IMR-90 (cell line): ENCODE measurements at regions not wholly inside any gene's neighbourhood (a gene's known extent, or its start where the extent isn't known, plus 50 kb on each side); places are given as distances from the start of the nearest gene placed in this dataset.

Experiments used
- ATAC-seq: fragments of 200-7000 bp; cut with Tn5 transposase; 2 replicates; pipeline ENCODE4 v1.9.1; 2020; ENCODE audit warnings: low read depth, mild to moderate bottlenecking, moderate library complexity
- BruUV-seq: library from RNA; stranded (reverse); fragments of 400-500 nt; replicated peaks from 2 replicates; lab custom pipeline; 2021; lab: Mats Ljungman, UMichigan
- CTCF ChIA-PET: fragments of 300-600 bp; formaldehyde crosslinking; extraction: SDS; loops from one replicate; lab custom pipeline; 2021; ENCODE audit warnings: antibody characterized with exemption; lab: Yijun Ruan, JAX
- POLR2A ChIA-PET: fragments of 300-600 bp; sonication (Branson Sonifier 250); formaldehyde crosslinking; loops from one replicate; lab custom pipeline; 2022; ENCODE audit warnings: antibody characterized with exemption; ENCODE audit not compliant: unreplicated experiment; lab: Charles Lee
- DNase-seq: peaks from one replicate; pipeline ENCODE4 v3.0.0; 2013
- H2AFZ ChIP-seq: replicated peaks from 2 replicates; pipeline ENCODE3; 2013; ENCODE audit warnings: low read length, mild to moderate bottlenecking; ENCODE audit not compliant: poor library complexity
- H2AK5ac ChIP-seq: 2 replicates; pipeline ENCODE4 v1.6.1; 2013; ENCODE audit warnings: low read depth, low read length, inconsistent platforms
- H2AK9ac ChIP-seq: replicated peaks from 2 replicates; pipeline ENCODE3; 2013; ENCODE audit warnings: mild to moderate bottlenecking, low read depth, low read length, moderate library complexity; ENCODE audit not compliant: poor library complexity
- H2BK120ac ChIP-seq: 2 replicates; pipeline ENCODE4 v1.6.1; 2013; ENCODE audit warnings: low read depth, low read length, inconsistent platforms
- H2BK15ac ChIP-seq: 3 replicates; pipeline ENCODE4 v1.6.1; 2013; ENCODE audit warnings: low read depth, low read length, inconsistent platforms
- H2BK20ac ChIP-seq: 2 replicates; pipeline ENCODE4 v1.6.1; 2013; ENCODE audit warnings: low read depth, mild to moderate bottlenecking, inconsistent platforms, low read length, moderate library complexity
- H2BK5ac ChIP-seq: 2 replicates; pipeline ENCODE4 v1.6.1; 2013; ENCODE audit warnings: mild to moderate bottlenecking, low read depth, low read length, inconsistent platforms; ENCODE audit not compliant: poor library complexity, severe bottlenecking
- H3K14ac ChIP-seq: replicated peaks from 2 replicates; pipeline ENCODE4 v1.6.1; 2013; ENCODE audit warnings: low read depth, low read length, inconsistent platforms
- H3K18ac ChIP-seq: 2 replicates; pipeline ENCODE4 v1.6.1; 2013; ENCODE audit warnings: low read depth, low read length, control low read depth
- H3K23ac ChIP-seq: 2 replicates; pipeline ENCODE4 v1.6.1; 2013; ENCODE audit warnings: low read depth, low read length, inconsistent platforms
- H3K27ac ChIP-seq: 2 replicates; pipeline ENCODE4 v1.5.1; 2013; ENCODE audit warnings: mild to moderate bottlenecking, control low read depth, low read length; ENCODE audit not compliant: insufficient read depth
- H3K27me3 ChIP-seq: 2 replicates; pipeline ENCODE4 v1.6.1; 2013; ENCODE audit warnings: low read length; ENCODE audit not compliant: control insufficient read depth, insufficient read depth
- H3K36me3 ChIP-seq: 2 replicates; pipeline ENCODE4 v1.6.1; 2013; ENCODE audit warnings: low read length, mixed read lengths; ENCODE audit not compliant: control insufficient read depth, insufficient read depth
- H3K4ac ChIP-seq: 2 replicates; pipeline ENCODE4 v1.6.1; 2013; ENCODE audit warnings: low read depth, low read length, inconsistent platforms
- H3K4me1 ChIP-seq: 2 replicates; pipeline ENCODE4 v1.6.1; 2013; ENCODE audit warnings: low read length, mixed read lengths; ENCODE audit not compliant: control insufficient read depth, insufficient read depth
- H3K4me2 ChIP-seq: 2 replicates; pipeline ENCODE4 v1.6.1; 2013; ENCODE audit warnings: low read depth, mild to moderate bottlenecking, control low read depth, low read length, moderate library complexity
- H3K4me3 ChIP-seq: 2 replicates; pipeline ENCODE4 v1.5.1; 2013; ENCODE audit warnings: low read depth, mild to moderate bottlenecking, control low read depth, low read length, moderate library complexity; ENCODE audit not compliant: insufficient read depth
- H3K56ac ChIP-seq: 2 replicates; pipeline ENCODE4 v1.6.1; 2013; ENCODE audit warnings: low read length, inconsistent platforms; ENCODE audit not compliant: insufficient read depth; ENCODE audit errors: extremely low read depth
- H3K79me1 ChIP-seq, 2 experiments: 2 replicates each; pipeline ENCODE4 v1.6.1; 2013; ENCODE audit warnings: low read length in 2 of 2, inconsistent platforms in 1 of 2, low read depth in 1 of 2
- H3K9ac ChIP-seq: 2 replicates; pipeline ENCODE4 v1.6.1; 2013; ENCODE audit warnings: low read depth, low read length, control low read depth
- H3K9me1 ChIP-seq: 2 replicates; pipeline ENCODE4 v1.6.1; 2013; ENCODE audit warnings: low read length, inconsistent platforms; ENCODE audit not compliant: insufficient read depth
- H3K9me3 ChIP-seq: 2 replicates; pipeline ENCODE4 v1.6.1; 2013; ENCODE audit warnings: low read length; ENCODE audit not compliant: control insufficient read depth, insufficient read depth
- H4K20me1 ChIP-seq: 2 replicates; pipeline ENCODE4 v1.6.1; 2013; ENCODE audit warnings: low read length, inconsistent platforms; ENCODE audit not compliant: insufficient read depth
- H4K5ac ChIP-seq: 2 replicates; pipeline ENCODE4 v1.6.1; 2013; ENCODE audit warnings: mild to moderate bottlenecking, low read depth, low read length, control low read depth
- H4K8ac ChIP-seq, 2 experiments: 2 replicates each; pipeline ENCODE4 v1.6.1; 2013; ENCODE audit warnings: low read depth in 2 of 2, low read length in 2 of 2, control low read depth in 1 of 2, inconsistent platforms in 1 of 2
- H4K91ac ChIP-seq: 2 replicates; pipeline ENCODE4 v1.6.1; 2013; ENCODE audit warnings: low read depth, low read length, inconsistent platforms; ENCODE audit not compliant: insufficient read depth
- BHLHE40 ChIP-seq: fragments of 150-350 bp; IDR thresholded peaks from 2 replicates; pipeline ENCODE4 v1.6.1; 2016; ENCODE audit warnings: mild to moderate bottlenecking, low read depth, low read length
- CHD1 ChIP-seq: IDR thresholded peaks from 2 replicates; pipeline ENCODE4 v1.6.1; 2012; ENCODE audit warnings: low read depth, low read length, improper control_type of control experiment
- CTCF ChIP-seq: conservative IDR thresholded peaks from 2 replicates; pipeline ENCODE4 v1.5.1; 2012; ENCODE audit warnings: mild to moderate bottlenecking, low read depth, low read length, improper control_type of control experiment
- ELK1 ChIP-seq: fragments of 150-350 bp; IDR thresholded peaks from 2 replicates; pipeline ENCODE4 v1.6.1; 2016; ENCODE audit warnings: low read depth, mild to moderate bottlenecking, low read length, moderate library complexity, borderline replicate concordance
- FOS ChIP-seq: fragments of 150-350 bp; IDR thresholded peaks from 2 replicates; pipeline ENCODE4 v1.6.1; 2016; ENCODE audit warnings: low read depth, low read length
- MAFK ChIP-seq: IDR thresholded peaks from 2 replicates; pipeline ENCODE4 v1.6.1; 2012; ENCODE audit warnings: low read depth, low read length, improper control_type of control experiment
- MAZ ChIP-seq: IDR thresholded peaks from 2 replicates; pipeline ENCODE4 v1.6.1; 2012; ENCODE audit warnings: low read depth, mild to moderate bottlenecking, low read length, improper control_type of control experiment, moderate library complexity, borderline replicate concordance
- MXI1 ChIP-seq: IDR thresholded peaks from 2 replicates; pipeline ENCODE4 v1.6.1; 2012; ENCODE audit warnings: low read depth, mild to moderate bottlenecking, low read length, moderate library complexity, borderline replicate concordance
- NFE2L2 ChIP-seq: fragments of 150-350 bp; IDR thresholded peaks from 2 replicates; pipeline ENCODE4 v1.6.1; 2016; ENCODE audit warnings: low read depth, mild to moderate bottlenecking, low read length
- POLR2A ChIP-seq: IDR thresholded peaks from 2 replicates; pipeline ENCODE4 v1.6.1; 2012; ENCODE audit warnings: mild to moderate bottlenecking, low read depth, low read length
- RAD21 ChIP-seq: IDR thresholded peaks from 2 replicates; pipeline ENCODE4 v1.6.1; 2012; ENCODE audit warnings: low read length, improper control_type of control experiment
- RCOR1 ChIP-seq: IDR thresholded peaks from 2 replicates; pipeline ENCODE4 v1.6.1; 2012; ENCODE audit warnings: mild to moderate bottlenecking, low read length, improper control_type of control experiment; ENCODE audit not compliant: insufficient replicate concordance
- RFX5 ChIP-seq: IDR thresholded peaks from 2 replicates; pipeline ENCODE4 v1.8.0; 2012; ENCODE audit warnings: low read depth, mild to moderate bottlenecking, low read length, moderate library complexity
- SMC3 ChIP-seq: fragments of 150-350 bp; IDR thresholded peaks from 2 replicates; pipeline ENCODE4 v1.6.1; 2016; ENCODE audit warnings: low read depth, mild to moderate bottlenecking, antibody characterized with exemption, low read length, moderate library complexity
- USF2 ChIP-seq: fragments of 150-350 bp; IDR thresholded peaks from 2 replicates; pipeline ENCODE4 v1.6.1; 2017; ENCODE audit warnings: mild to moderate bottlenecking, antibody characterized with exemption, low read length, low read depth
- WGBS, 2 experiments: methylation state at CpG; one replicate each; pipeline versions ENCODE4 v1.1.5 to v1.1.7; 2013; ENCODE audit warnings: missing lambda C conversion rate in 2 of 2; ENCODE audit not compliant: insufficient read length in 1 of 2; ENCODE audit errors: extremely low coverage in 2 of 2; 5-methylcytosine and 5-hydroxymethylcytosine counted together
- dilution Hi-C: fragments of 300-500 bp; cut with HindIII; formaldehyde crosslinking; loops from one replicate; pipeline ENCODE4 v1.14.3; 2018; ENCODE audit warnings: low sequenced_read_pairs; ENCODE audit not compliant: unreplicated experiment
- in situ Hi-C: fragments of 300-500 bp; cut with MboI; formaldehyde crosslinking; loops from 3 replicates; pipeline ENCODE4 v1.14.3; 2019; ENCODE audit warnings: low sequenced_read_pairs, inconsistent platforms, mixed read lengths
- intact Hi-C: fragments of 100-400 bp; cut with micrococcal nuclease; formaldehyde crosslinking; loops from 2 replicates; pipeline ENCODE4 v1.10.0; 2022

- H2BK20ac ChIP-seq = no peak overlapping the region
- intact Hi-C loops = no loop called here
- POLR2A ChIA-PET = no interaction called here
These were observed 177.6 kb upstream of the S100G start for GRCh38 chrX:16472345-16472744.

More at GRCh38 chrX:16472345-16472744, 177.6 kb upstream of the S100G start:
- Histone ChIP-seq H4K91ac (no peak overlapping the region), H2BK15ac (no peak overlapping the region), H3K4me3 (no peak overlapping the region), H3K23ac (no peak overlapping the region), H3K9me3 (no peaks in the 10 kb centered on the region), H3K14ac (no peak overlapping the region), H2BK5ac (no peak overlapping the region), H3K9me1 (no peaks in the 10 kb centered on the region), H4K20me1 (no peaks in the 10 kb centered on the region), H3K27me3 (peaks cover 2% of the 10 kb centered on the region; the same call in 1 of the 2 replicates), H3K9ac (no peak overlapping the region), H2AK9ac (no peak overlapping the region), H2BK120ac (no peak overlapping the region), H3K18ac (no peak overlapping the region), H3K4me1 (no peaks in the 10 kb centered on the region), H3K36me3 (no peaks in the 10 kb centered on the region), H3K4ac (no peak overlapping the region), H4K8ac (no peak overlapping the region), H3K79me1 (no peaks in the 10 kb centered on the region), H3K4me2 (no peak overlapping the region), H3K56ac (no peak overlapping the region), H2AFZ (no peak overlapping the region), H3K27ac (no peak overlapping the region), H4K5ac (no peak overlapping the region), H2AK5ac (no peak overlapping the region)
- dilution Hi-C loops (no loop called here), in situ Hi-C loops (no loop called here)
- no CpG with 5 or more reads among the region's 1 CpG for WGBS, 2 experiments
- TF ChIP-seq NFE2L2 = no peak
- no peak for TF ChIP-seq USF2
- TF ChIP-seq FOS = no peak
- no peak for TF ChIP-seq POLR2A
- no peak for TF ChIP-seq CTCF
- no peak for TF ChIP-seq BHLHE40
- no peak for TF ChIP-seq ELK1
- TF ChIP-seq CHD1 = no peak
- no peak for TF ChIP-seq RFX5
- TF ChIP-seq MAZ = no peak
- TF ChIP-seq MXI1 = no peak
- TF ChIP-seq RAD21 = no peak
- no peak for TF ChIP-seq RCOR1
- TF ChIP-seq SMC3 = no peak
- TF ChIP-seq MAFK = no peak
- DNase-seq (no peak), ATAC-seq (no peak)
- BruUV-seq = no TSS peak
- CTCF ChIA-PET = no interaction called here
